HepG2 (cell line): ENCODE measurements at regions not wholly inside any gene's neighbourhood (a gene's known extent, or its start where the extent isn't known, plus 50 kb on each side); places are given as distances from the start of the nearest gene placed in this dataset.

ENCODE experiments used
- EP300 ChIP-seq, 3 experiments: sonication (generic) in 1 of 3; formaldehyde crosslinking in 1 of 3; IDR thresholded peaks; 2 replicates each; pipeline versions ENCODE4 v1.5.1 to v1.6.1; 2011 to 2020; ENCODE audit warnings: low read depth in 2 of 3, low read length in 2 of 3, borderline replicate concordance in 1 of 3, improper control_type of control experiment in 1 of 3, mild to moderate bottlenecking in 1 of 3, missing genetic modification reagents in 1 of 3, moderate library complexity in 1 of 3
- GTF2F1 ChIP-seq: fragments of 150-350 bp; IDR thresholded peaks from 2 replicates; pipeline ENCODE4 v1.6.1; 2014; ENCODE audit warnings: low read length
- ZMYM4 ChIP-seq: sonication (generic); formaldehyde crosslinking; IDR thresholded peaks from 2 replicates; pipeline ENCODE4 v1.8.1; 2023; ENCODE audit warnings: mild to moderate bottlenecking, missing genetic modification reagents
- ZNF282 ChIP-seq: fragments of 450-650 bp; IDR thresholded peaks from 2 replicates; pipeline ENCODE4 v1.6.1; 2018; ENCODE audit not compliant: partially characterized antibody
- ZNF333 ChIP-seq: sonication (generic); formaldehyde crosslinking; IDR thresholded peaks from 2 replicates; pipeline ENCODE4 v1.4.0; 2020; ENCODE audit warnings: mild to moderate bottlenecking, missing genetic modification reagents, borderline replicate concordance
- TF ChIP-seq, protein P1 (sequence below), 2 experiments: IDR thresholded peaks; 2 replicates each; pipeline ENCODE4 v1.6.1; 2011 to 2012; ENCODE audit warnings: low read length in 2 of 2, borderline replicate concordance in 1 of 2, low read depth in 1 of 2, mild to moderate bottlenecking in 1 of 2, moderate library complexity in 1 of 2
- TF ChIP-seq, protein P2 (sequence below): sonication (generic); formaldehyde crosslinking; IDR thresholded peaks from 2 replicates; pipeline ENCODE4 v1.5.0; 2020; ENCODE audit warnings: mild to moderate bottlenecking, missing genetic modification reagents, moderate library complexity

DNA sequence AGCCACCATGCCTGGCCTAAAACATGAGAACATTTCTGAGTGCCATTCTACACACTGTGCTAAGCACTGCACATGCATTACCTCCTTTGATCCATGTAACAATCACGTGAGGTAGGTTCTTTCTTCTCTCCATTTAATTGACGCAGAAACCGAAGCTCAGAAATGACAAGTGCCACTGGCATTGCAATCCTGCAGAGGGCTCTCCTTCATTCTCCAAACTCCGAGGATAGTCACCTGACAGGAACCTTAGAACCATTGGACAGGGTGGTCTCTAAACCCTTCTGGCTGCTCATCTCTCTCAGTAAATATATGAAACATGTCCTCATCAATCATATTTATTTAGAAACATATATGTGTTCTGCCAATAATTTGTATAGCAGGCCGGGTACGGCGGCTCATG lies 167.1 kb upstream of the JUN start:
- TF ChIP-seq GTF2F1 (no peak), ZNF282 (no peak), EP300 (IDR thresholded peaks at IDR 0.05; ENCODE audit: low read depth in 2 of 2, low read length in 2 of 2) (no peak), EP300 (CRISPR knock-in tag; IDR thresholded peaks at IDR 0.05; ENCODE audit: borderline replicate concordance) (no peak), ZMYM4 (CRISPR knock-in tag) (no peak), ZNF333 (CRISPR knock-in tag) (no peak)
- TF ChIP-seq, protein P1, sequence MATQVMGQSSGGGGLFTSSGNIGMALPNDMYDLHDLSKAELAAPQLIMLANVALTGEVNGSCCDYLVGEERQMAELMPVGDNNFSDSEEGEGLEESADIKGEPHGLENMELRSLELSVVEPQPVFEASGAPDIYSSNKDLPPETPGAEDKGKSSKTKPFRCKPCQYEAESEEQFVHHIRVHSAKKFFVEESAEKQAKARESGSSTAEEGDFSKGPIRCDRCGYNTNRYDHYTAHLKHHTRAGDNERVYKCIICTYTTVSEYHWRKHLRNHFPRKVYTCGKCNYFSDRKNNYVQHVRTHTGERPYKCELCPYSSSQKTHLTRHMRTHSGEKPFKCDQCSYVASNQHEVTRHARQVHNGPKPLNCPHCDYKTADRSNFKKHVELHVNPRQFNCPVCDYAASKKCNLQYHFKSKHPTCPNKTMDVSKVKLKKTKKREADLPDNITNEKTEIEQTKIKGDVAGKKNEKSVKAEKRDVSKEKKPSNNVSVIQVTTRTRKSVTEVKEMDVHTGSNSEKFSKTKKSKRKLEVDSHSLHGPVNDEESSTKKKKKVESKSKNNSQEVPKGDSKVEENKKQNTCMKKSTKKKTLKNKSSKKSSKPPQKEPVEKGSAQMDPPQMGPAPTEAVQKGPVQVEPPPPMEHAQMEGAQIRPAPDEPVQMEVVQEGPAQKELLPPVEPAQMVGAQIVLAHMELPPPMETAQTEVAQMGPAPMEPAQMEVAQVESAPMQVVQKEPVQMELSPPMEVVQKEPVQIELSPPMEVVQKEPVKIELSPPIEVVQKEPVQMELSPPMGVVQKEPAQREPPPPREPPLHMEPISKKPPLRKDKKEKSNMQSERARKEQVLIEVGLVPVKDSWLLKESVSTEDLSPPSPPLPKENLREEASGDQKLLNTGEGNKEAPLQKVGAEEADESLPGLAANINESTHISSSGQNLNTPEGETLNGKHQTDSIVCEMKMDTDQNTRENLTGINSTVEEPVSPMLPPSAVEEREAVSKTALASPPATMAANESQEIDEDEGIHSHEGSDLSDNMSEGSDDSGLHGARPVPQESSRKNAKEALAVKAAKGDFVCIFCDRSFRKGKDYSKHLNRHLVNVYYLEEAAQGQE (IDR thresholded peaks at IDR 0.05; ENCODE audit: borderline replicate concordance in 1 of 2, low read depth in 1 of 2, low read length in 2 of 2) = no peak
- TF ChIP-seq, protein P2, sequence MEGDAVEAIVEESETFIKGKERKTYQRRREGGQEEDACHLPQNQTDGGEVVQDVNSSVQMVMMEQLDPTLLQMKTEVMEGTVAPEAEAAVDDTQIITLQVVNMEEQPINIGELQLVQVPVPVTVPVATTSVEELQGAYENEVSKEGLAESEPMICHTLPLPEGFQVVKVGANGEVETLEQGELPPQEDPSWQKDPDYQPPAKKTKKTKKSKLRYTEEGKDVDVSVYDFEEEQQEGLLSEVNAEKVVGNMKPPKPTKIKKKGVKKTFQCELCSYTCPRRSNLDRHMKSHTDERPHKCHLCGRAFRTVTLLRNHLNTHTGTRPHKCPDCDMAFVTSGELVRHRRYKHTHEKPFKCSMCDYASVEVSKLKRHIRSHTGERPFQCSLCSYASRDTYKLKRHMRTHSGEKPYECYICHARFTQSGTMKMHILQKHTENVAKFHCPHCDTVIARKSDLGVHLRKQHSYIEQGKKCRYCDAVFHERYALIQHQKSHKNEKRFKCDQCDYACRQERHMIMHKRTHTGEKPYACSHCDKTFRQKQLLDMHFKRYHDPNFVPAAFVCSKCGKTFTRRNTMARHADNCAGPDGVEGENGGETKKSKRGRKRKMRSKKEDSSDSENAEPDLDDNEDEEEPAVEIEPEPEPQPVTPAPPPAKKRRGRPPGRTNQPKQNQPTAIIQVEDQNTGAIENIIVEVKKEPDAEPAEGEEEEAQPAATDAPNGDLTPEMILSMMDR = no peak; the same call in 1 of the 2 replicates
